PC-9 (cell line): ENCODE measurements at regions not wholly inside any gene's neighbourhood (a gene's known extent, or its start where the extent isn't known, plus 50 kb on each side); places are given as distances from the start of the nearest gene placed in this dataset.

Source experiments
- BruUV-seq: library from RNA; stranded (reverse); fragments of 400-500 nt; replicated peaks from 2 replicates; lab custom pipeline; 2021; lab: Mats Ljungman, UMichigan
- CTCF ChIA-PET: fragments of 300-600 bp; sonication (Branson Sonifier 250); formaldehyde crosslinking; loops from one replicate; lab custom pipeline; 2022; ENCODE audit warnings: antibody characterized with exemption; lab: Charles Lee
- POLR2A ChIA-PET: fragments of 300-600 bp; sonication (Branson Sonifier 250); formaldehyde crosslinking; loops from one replicate; lab custom pipeline; 2022; ENCODE audit warnings: antibody characterized with exemption; ENCODE audit not compliant: unreplicated experiment; lab: Charles Lee
- DNase-seq, 2 experiments: peaks; one replicate each; pipeline versions ENCODE4 v3.0.0 to v3.0.0-alpha.2; 2015 to 2022; ENCODE audit warnings: mixed read lengths in 1 of 2
- H2AFZ ChIP-seq: fragments of 200-600 bp; sonication (generic); 2 replicates; pipeline ENCODE4 v1.8.1; 2017; ENCODE audit warnings: antibody characterized with exemption
- H3F3A ChIP-seq: fragments of 200-600 bp; sonication (generic); 2 replicates; pipeline ENCODE4 v1.8.1; 2017; ENCODE audit warnings: antibody characterized with exemption, mild to moderate bottlenecking, low read depth; ENCODE audit not compliant: insufficient read depth
- H3K27ac ChIP-seq: fragments of 200-600 bp; sonication (generic); 2 replicates; pipeline ENCODE4 v1.6.1; 2016; ENCODE audit warnings: mixed run types
- H3K27me3 ChIP-seq: fragments of 200-600 bp; sonication (generic); 2 replicates; pipeline ENCODE4 v1.6.1; 2016; ENCODE audit warnings: low read depth, mixed run types; ENCODE audit not compliant: insufficient read depth
- H3K36me3 ChIP-seq: fragments of 200-600 bp; sonication (generic); 2 replicates; pipeline ENCODE4 v1.6.1; 2016; ENCODE audit warnings: low read depth, mixed run types
- H3K4me1 ChIP-seq: fragments of 200-600 bp; sonication (generic); replicated peaks from 2 replicates; pipeline ENCODE4 v1.6.1; 2016; ENCODE audit warnings: mixed run types; ENCODE audit not compliant: insufficient read depth
- H3K4me2 ChIP-seq: fragments of 200-600 bp; sonication (generic); 2 replicates; pipeline ENCODE4 v1.6.1; 2017; ENCODE audit warnings: mixed run types
- H3K4me3 ChIP-seq: fragments of 200-600 bp; sonication (generic); 2 replicates; pipeline ENCODE4 v1.6.1; 2016; ENCODE audit warnings: mixed run types
- H3K79me2 ChIP-seq: fragments of 200-600 bp; sonication (generic); 2 replicates; pipeline ENCODE4 v1.6.1; 2017; ENCODE audit warnings: low read depth, mixed run types
- H3K9me2 ChIP-seq: fragments of 200-600 bp; sonication (generic); 2 replicates; pipeline ENCODE4 v1.8.1; 2017; ENCODE audit warnings: mild to moderate bottlenecking; ENCODE audit not compliant: insufficient read depth
- H3K9me3 ChIP-seq: fragments of 200-600 bp; sonication (generic); 2 replicates; pipeline ENCODE4 v1.8.1; 2016; ENCODE audit warnings: low read depth; ENCODE audit not compliant: insufficient read depth
- H4K20me1 ChIP-seq: fragments of 200-600 bp; sonication (generic); 2 replicates; pipeline ENCODE4 v1.8.1; 2017; ENCODE audit not compliant: insufficient read depth
- CTCF ChIP-seq: fragments of 200-600 bp; sonication (generic); conservative IDR thresholded peaks from 2 replicates; pipeline ENCODE4 v1.6.1; 2017; ENCODE audit warnings: mixed run types, antibody characterized with exemption, mild to moderate bottlenecking, moderate library complexity
- EZH2 ChIP-seq: fragments of 200-600 bp; sonication (generic); IDR thresholded peaks from 2 replicates; pipeline ENCODE4 v1.8.0; 2017; ENCODE audit warnings: antibody characterized with exemption, low read depth
- intact Hi-C: fragments of 100-400 bp; cut with micrococcal nuclease; formaldehyde crosslinking; loops from one replicate; pipeline ENCODE4 v1.10.0; 2022; ENCODE audit not compliant: unreplicated experiment

GRCh38 chr10:3415878-3416605 is 243.5 kb upstream of the PITRM1 start:
- Histone ChIP-seq H3F3A (no peaks in the 10 kb centered on the region), H3K9me2 (no peaks in the 10 kb centered on the region), H3K4me3 (no peak overlapping the region), H3K27ac (no peak overlapping the region), H3K4me1 (no peaks in the 10 kb centered on the region), H3K9me3 (no peaks in the 10 kb centered on the region), H3K4me2 (no peak overlapping the region), H3K79me2 (no peaks in the 10 kb centered on the region), H4K20me1 (no peaks in the 10 kb centered on the region), H2AFZ (no peak overlapping the region), H3K27me3 (no peaks in the 10 kb centered on the region), H3K36me3 (no peaks in the 10 kb centered on the region)
- no TSS peak for BruUV-seq
- DNase-seq: no peak
- POLR2A ChIA-PET: no interaction called here
- intact Hi-C loops: no loop called here
- no peak for TF ChIP-seq EZH2
- no peak for TF ChIP-seq CTCF
- CTCF ChIA-PET: interaction anchor here (0.7 kb wide), 1 partner anchor 219 kb away, joined by 3 read pairs; no protein-coding TSS in a partner anchor

GRCh38 chr10:3415038-3415736 is 242.6 kb upstream of the PITRM1 start:
- Histone ChIP-seq H3K27ac (no peak overlapping the region), H3K9me2 (no peaks in the 10 kb centered on the region), H3K4me2 (no peak overlapping the region), H3K79me2 (no peaks in the 10 kb centered on the region), H3F3A (no peaks in the 10 kb centered on the region), H4K20me1 (no peaks in the 10 kb centered on the region), H2AFZ (no peak overlapping the region), H3K4me3 (no peak overlapping the region), H3K9me3 (no peaks in the 10 kb centered on the region), H3K36me3 (no peaks in the 10 kb centered on the region), H3K27me3 (no peaks in the 10 kb centered on the region), H3K4me1 (no peaks in the 10 kb centered on the region)
- no peak for DNase-seq
- TF ChIP-seq EZH2: no peak
- no peak for TF ChIP-seq CTCF
- BruUV-seq: no TSS peak
- intact Hi-C loops: no loop called here
- ChIA-PET POLR2A (no interaction called here), CTCF (no interaction called here)

- CTCF ChIA-PET: no interaction called here
- TF ChIP-seq CTCF (no peak), EZH2 (no peak)
- intact Hi-C loops: no loop called here
- Histone ChIP-seq H3K36me3 (no peaks in the 10 kb centered on the region), H3K4me3 (no peak overlapping the region), H3K79me2 (no peaks in the 10 kb centered on the region), H3K27me3 (no peaks in the 10 kb centered on the region), H3K27ac (no peak overlapping the region), H4K20me1 (no peaks in the 10 kb centered on the region), H2AFZ (no peak overlapping the region), H3K4me2 (no peak overlapping the region), H3K9me2 (no peaks in the 10 kb centered on the region), H3F3A (no peaks in the 10 kb centered on the region), H3K9me3 (no peaks in the 10 kb centered on the region), H3K4me1 (no peaks in the 10 kb centered on the region)
- POLR2A ChIA-PET: no interaction called here
- DNase-seq: no peak
- BruUV-seq: no TSS peak
These were observed 242.1 kb upstream of the PITRM1 start for GRCh38 chr10:3414667-3415023.
